Kidney tubule cell (primary cell): ENCODE measurements at regions not wholly inside any gene's neighbourhood (a gene's known extent, or its start where the extent isn't known, plus 50 kb on each side); places are given as distances from the start of the nearest gene placed in this dataset.
A peak's percentile ranks its signal among the peaks of the same experiment; 100 is the strongest.
"Not testable (repeated sequence)": the region's sequence is repeated elsewhere in the genome, so short reads cannot be mapped to it uniquely, and the experiment has no call there.

Experiments used
- DNase-seq: peaks from one replicate; pipeline ENCODE4 v3.0.0-alpha.2; 2018; ENCODE audit warnings: low spot score

DNA sequence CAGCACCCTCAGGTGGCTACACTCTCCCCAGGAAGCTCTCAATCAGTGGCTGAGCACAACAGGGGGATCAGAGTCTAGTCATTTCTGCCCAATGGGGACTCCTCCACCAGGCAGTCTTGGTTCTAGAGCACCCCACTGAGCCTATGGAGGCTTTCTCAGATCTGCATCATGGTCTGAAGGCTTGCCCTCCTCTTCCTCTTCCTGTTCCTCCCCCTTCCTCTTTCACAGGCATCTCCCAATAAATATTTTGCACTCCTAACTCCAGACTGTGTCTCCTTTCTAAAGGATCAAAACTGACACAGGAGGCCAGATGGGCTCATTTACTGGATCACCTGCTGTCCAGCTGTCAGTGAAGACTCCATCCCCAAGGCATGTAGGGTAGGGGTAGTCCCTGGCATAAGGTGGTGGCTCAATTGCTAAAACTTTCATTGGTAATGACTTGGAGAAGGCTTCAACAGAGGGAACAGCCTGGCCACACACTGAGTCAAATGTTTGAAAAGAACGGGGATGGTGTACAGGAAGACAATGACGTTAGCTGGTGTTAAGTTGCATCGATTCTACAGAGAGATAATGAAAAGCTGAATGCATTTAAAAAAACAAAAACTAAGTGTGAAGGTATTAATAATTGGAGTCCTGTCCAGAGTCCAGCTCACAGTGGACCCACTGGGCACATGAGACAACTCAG is 84.2 kb upstream of the SLC2A1 start:
- no peak for DNase-seq

DNA sequence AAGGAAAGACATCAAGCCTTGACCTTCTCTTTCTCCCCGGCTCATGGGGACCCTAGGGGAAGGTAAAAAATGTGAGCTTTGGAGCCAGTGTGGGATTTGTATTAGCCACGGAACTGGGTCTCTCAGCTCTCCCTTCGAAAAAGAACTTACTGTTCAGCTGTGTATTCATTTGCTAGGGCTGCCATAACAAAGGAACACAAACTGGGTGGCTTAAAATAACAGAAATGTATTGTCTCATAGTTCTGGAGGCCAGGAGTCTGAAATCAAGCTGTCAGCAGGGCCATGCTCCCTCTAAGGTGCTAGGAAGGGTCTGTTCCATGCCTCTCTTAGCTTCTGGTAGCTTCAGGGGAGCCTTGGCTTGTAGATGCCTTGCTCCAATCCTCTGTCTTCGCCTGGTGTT is 83.5 kb upstream of the SLC2A1 start:
- no peak for DNase-seq

DNA sequence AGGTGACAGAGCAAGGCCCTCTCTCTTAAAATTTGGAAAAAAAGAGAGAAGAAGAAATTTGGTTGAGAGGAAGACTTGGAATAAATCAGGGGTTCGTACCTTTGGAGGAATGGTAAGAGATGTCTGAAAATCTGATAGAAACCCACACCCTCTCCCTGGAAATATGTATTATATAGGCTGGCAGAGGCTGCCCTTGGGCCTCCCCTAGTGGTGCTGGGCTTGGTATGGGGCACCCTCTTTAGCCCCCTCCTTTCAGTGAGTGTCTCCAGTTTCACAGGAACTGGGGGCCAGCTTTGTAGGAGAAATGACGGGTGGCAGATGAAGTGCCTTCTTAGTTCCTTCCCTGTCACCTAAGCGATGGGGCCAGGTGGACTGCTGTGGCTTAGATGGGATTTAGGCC is 82.9 kb upstream of the SLC2A1 start:
- no peak for DNase-seq

DNA sequence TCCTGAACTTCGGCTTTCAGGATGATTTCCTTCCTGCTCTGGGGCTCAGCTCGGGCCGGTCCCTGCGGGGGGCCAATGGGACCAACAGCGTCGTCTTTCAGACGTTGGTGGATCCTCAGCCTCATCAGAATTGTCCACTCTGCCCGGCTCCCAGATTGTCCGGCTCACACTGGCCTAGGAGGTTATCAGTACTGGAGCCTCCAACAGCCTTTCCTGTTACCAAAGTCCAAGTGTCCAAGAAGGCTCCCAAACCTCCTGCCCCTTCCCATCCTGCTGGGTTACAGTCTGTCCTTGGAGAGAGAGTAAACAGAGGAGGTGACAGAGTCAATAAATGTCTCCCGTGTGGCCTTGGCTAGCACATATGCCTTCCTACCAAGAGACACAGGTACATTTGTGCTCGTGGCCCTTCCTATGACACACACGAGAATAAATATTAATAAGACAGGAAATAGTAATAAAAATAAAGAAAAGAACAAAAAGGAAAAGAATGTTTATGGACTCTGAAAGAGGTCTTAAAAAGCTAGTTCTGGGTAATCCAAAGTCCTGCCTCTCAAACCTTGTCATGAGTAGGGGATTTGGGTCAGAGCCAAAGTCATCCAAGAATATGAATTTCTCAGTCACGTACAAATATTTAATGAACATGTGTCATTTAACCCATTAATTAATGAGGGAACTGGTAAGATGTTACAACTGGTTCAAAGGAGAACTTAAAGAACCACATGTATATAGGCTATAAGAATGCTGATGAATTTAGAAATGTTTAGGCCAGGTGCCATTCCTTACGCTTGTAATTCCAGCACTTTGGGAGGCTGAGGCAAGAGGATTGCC is 80.8 kb upstream of the SLC2A1 start:
- DNase-seq = no peak

DNA sequence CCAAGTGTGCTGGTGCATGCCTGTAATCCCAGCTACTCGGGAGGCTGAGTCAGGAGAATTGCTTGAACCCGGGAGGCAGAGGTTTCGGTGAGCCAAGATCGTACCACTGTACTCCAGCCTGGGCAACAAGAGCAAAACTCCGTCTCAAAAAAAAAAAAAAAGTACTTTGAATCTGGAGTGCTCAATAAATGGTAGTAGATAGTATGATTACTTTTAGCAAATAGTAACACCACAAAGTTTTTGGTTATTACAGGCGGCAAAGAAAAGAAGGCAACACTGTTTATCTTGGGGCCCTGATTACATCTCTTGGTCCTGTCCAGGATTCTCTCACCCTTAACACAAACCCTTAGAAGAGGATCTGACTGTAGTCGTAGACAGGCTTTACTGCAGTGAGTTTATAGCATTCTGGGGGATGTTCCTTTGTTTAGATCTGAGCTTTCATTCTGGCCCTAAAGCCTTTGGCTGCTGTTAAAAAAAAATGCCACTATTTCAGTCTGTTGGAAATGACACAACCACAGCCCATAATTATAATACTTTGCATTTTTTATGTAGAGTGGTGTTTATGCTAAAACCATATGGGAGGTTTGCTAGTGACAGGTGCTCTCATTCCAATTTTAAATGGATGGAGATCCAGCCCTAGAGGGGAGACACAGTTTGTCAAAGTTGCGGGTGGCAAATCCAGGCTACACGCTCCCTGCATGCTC is 79.7 kb upstream of the SLC2A1 start:
- no peak for DNase-seq

DNA sequence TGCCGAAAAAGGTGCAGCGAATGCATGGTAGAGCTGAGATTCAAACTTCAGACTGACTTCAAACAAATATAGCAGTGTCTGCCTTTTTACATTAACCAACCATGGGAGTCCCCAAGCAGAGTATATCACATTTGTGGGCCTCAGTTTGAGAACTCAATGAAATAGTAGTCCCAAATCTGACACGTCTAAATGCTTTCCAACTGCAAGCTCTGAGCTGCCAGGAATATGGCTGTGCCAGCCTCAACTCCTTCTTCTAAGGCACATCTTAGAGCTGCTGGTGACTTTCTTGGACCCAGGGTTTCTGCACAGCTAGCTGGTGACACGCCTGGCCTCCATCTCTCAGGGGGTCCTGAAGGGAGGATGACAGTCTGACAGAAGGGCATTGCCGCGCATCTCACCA is 78.8 kb upstream of the SLC2A1 start:
- no peak for DNase-seq

DNA sequence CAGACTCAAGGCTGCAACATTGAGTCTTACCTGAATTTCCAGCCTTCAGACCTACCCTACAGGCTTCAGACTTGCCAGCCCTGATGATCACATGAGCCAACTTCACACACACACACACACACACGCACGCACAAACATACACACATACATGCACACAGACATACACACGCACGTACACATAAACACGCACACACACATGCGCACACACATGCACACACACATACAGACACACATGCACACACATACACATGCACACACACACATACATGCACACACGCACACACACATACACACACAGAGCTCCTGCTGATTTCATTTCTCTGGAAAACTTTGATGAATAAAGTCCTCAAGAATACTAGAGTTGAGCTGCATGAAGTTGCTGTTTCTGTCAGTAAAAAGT is 78.3 kb upstream of the SLC2A1 start:
- no peak for DNase-seq

DNA sequence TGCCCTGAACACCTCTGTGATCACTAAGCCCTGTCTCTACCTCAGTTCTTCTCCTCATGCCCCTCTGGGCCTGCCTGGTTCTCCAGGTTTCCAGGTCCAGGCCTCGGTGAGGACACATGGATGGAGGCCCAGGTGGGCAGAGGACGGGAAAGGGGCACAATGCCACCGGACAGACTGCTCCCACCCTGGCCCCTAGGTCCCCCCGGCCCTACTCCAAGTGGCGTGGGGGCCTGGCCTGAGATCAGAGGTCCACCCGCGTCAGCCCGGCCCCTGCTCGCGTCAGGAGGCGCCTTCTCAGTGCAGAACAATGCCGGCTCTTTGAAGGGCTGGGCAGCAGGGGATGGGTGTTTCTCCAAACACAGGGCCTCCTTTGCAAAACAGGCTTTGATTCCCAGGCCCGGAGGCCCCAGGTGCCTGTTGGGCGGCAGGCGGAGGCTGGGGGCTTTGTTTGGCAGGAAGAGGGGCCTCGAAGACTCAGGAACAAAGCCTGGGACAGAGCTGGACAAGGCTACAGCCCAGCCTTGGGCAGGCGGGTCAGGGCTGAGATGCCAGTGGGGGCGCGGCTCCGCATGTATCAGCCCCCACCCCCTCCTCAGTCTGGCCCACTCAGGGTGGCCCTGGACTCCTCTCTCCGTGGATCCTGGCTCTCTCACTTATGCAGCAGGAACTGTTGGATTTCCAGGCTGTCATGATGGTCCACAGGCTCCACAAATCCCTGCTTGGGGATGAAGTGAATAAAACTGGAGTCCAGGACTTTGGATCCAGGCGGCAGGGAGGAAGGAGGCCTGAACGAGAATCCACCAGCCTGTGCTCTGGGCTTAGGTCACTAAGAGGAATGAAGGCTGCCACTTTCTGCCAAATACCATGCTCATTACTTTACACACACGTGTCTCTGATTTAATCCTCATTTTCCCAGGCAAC is 77.4 kb upstream of the SLC2A1 start:
- DNase-seq = no peak

DNA sequence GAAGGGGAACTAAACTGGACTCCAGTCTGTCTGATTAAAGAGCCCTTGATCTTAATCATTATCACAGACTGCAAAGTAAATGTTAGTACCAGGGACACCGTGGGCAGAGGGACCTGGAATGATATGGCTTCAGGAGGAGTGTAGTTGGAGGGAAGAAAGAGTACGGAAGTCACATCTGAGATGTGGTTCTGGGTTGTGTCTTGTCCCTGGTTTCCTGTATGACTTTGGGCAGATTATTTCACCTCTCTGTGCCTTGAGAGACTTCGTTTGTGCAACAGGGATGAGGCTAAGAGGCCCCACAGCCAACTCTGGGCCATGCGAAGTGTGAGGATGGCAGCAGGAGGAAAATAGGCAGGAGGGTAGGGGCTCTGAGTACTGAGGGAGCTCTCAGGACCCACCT is 76.1 kb upstream of the SLC2A1 start:
- DNase-seq = no peak

DNA sequence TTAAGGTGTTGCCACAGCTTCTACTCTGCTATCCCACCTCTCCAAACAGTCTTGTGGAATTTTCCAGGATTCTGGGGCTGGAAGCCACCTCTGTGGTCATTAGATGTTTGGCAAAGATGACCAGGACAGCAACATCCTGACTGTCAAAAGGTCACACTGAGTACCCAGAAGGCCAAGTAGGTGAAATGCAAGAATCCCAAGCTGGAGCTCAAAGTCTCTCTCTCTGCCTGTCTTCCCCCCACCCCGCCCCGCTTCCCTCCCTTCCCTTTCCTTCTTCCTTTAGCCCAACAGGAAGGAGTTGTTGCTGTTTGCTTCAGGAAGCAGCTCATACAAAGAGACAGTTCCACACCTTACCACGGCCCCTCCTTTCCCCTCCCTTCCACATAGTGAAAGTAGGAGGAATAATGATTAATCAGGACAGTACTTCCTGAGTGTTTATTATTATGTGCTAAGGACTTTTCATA is 75.6 kb upstream of the SLC2A1 start:
- peak; percentile 68 for DNase-seq

DNA sequence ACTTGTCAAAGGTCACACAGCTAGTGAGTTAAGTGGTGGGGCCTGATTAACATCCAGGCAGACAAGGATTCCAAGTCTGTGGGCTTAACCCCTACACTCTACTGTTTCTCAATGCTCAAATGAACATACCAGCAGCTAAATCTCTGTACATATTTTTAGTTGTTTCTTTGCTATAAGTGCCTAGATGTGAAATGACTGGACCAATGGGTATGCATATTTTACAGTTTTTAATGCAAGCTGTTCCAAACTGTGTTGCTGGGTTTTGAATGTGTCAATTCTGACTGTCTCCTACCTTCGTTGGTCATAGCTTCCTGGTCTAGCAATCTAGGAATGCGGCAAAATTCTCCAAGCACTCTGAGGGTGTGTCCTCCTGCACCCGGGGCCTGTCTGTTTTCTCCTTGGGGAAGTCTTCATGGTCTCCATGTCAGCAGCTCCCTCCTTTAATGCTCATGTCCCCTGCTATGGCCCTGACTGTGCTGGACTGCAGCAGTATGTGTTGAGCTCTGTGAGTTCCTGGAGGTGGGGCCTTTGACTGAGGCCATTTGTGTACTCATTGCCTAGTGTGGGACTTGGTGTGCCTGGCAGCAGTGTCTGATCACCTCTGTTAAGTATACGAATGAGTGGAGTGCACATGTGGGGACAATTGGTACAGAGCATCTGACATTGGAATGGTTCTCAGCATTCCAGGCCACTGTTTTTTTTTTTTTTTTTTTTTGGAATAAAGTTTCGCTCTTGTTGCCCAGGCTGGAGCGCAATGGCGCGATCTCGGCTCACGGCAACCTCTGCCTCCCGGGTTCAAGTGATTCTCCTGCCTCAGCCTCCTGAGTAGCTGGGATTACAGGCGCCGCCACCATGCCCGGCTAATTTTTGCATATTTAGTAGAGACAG is 72.9 kb upstream of the SLC2A1 start:
- peak; percentile 23 for DNase-seq

DNA sequence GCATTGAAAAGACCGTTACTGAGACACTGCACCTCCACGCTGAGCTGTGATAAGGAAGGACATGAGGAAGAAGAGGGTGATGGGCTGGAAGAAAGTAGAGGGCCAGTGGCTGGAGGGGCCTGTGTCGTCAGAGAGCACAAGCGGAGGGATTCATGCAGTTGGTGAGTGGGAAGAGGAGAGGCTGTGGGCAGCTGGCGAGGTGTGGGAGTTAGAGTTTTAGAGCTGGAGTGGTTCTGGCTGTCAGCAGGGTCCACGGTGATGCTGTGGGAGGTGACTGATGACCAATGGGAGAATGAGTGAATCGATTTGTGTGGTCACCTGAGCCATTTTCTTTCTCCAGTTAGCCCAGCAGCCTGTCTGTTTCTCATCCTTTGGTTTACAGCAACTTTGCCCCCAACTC is 66.2 kb upstream of the SLC2A1 start:
- DNase-seq = no peak

DNA sequence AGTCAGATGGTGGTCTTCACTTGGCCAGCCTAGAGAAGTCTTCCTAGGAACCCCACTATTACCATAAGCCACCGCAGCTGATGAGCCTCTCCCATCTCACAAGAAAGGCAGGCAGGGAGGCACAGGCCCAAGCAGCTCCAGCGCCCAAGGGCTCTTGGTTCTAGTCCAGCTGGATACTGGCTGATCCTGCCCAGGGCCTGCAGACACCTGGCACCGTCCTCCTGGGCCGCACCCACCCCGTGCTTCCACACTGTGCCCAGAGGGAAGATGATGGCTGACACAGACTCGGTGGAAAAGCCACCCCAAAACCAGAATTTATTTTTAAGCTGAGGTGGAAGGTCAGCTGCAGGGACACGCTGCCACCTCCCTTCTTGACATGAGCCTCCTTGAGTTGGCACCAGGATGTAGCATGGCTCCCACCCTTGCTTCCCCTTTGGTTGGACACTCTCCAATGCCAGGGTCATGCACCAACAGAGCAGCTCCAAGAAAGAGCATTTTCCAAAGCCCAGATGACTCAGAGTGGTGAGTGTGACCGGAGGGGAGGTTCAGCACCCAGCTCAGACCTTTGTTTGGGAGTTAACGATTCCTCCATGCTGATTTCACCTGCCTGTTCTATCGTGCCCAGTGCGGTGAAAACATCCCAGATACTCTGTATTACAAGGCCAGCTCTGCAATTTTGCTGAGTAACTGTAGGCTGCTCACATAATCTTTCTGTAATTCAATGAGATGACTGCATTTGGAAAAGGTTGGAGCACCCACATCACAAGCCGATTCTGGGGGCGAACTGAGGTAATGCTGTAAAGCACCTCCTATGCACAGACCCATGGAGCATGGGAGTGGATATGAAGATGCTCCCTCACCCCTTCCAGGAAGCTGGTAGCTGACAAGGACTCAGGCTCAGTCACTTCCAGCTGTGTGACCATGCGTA is 63.1 kb upstream of the SLC2A1 start:
- DNase-seq = peak; percentile 62

DNA sequence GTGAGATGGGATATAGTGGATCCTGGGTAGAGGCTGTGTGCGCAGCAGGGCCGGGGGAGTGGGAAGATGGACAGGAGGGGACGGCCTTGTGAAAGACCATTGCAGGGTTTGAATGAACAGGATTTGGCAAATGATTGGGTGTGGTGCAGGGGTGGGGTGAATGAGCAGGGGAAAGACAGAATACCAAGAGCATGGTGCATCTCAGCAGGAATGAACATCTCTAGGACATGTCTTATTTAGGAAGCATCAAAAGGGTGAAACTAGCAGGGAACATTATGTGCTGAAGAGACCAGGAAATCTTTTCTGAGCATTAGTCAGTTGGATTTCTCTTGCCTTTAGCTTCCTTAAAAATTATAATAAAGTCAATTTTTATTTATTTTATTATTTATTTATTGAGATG is 60.6 kb upstream of the SLC2A1 start:
- DNase-seq = no peak

DNA sequence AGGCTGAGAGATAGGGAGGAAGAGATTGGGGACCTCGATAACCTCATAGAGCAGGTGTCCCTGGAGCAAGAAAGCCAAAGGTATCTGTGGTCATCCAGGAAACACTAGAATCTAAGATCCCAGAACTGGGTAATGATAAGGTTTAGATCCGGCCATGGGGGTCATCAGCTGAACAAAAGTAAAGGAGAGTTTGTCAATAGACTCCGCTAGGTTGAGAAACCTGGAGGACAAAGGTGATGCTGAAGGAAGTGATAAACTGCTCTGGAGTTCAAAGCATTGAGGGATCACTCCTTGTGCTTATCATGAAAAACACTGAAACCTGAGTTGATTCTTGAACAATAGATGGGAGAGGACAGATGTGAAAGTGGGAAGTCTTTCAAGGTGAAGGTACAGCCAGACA is 59.5 kb upstream of the SLC2A1 start:
- DNase-seq = no peak

DNA sequence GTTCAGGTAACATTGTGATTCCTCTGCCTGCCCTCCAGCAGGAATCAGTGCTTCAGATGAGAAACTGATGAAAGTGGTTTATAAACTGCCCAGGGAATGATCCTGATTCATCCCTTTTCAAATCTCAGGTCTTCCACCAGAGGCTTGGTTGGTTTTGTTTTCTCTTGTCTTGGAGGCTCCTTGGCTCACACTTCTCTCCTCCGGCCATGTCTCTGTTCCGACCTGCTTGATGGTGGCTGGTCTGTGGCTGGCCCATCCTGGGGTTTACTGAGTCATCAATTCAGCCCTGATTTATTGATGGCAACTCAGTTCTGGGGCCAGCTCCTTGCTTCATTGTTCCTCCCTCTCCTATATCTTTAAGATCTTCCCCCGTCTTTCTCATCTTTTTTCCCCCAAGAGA is 56.6 kb upstream of the SLC2A1 start:
- no peak for DNase-seq

DNA sequence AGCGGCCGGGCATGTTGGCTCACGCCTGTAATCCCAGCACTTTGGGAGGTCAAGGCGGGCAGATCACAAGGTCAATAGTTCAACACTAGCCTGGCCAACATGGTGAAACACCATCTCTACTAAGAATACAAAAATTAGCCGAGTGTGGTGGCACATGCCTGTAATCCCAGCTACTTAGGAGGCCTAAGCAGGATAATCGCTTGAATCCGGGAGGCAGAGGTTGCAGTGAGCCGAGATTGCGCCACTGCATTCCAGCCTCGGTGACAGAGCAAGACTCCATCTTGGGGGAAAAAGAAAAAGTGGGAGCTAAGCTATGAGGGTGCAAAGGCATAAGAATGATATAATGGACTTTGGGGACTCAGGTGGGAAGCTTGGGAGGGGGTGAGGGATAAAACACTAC is 55.9 kb upstream of the SLC2A1 start:
- DNase-seq = not testable (repeated sequence)

DNA sequence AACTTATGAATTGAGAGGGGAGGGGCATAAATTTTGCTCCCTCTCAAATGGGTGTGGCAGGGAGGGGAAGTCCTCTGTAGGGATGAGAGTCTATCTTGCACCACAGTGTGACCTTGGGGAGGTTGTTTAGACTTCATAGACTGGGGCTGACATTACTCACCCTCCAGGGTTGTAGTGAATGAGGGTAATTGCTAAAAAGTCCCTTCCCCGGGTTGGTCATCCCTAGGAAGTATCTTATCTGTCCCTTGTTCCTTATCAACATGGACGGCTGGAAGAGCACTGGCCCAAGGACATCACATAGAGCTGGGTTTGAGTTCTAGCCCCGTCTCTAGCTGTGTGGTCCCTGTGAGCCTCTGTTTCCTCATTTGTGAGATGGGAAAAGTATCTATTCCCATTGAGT is 52.4 kb upstream of the SLC2A1 start:
- no peak for DNase-seq

DNA sequence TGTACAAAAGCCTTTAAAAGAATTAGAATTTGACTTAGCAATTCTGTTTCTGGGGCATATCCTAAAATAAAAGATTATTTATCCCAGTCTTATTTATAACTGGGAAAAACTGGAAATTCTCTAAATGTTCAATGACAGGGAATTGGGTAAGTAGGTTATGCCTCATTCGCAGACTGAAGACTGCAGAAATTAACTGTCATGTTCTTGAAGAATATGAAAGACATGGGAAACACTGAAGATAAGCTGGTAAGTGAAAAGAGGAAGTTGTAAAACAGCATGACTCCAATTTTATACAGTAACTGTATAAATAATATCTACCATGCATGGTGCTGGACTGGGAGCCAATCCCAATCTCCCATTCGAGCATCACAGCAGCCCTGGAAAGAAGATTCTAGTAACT is 50.6 kb upstream of the SLC2A1 start:
- DNase-seq = no peak
